ENCODE measurements at regions not wholly inside any gene's neighbourhood (a gene's known extent, or its start where the extent isn't known, plus 50 kb on each side); places are given as distances from the start of the nearest gene placed in this dataset.

DNA sequence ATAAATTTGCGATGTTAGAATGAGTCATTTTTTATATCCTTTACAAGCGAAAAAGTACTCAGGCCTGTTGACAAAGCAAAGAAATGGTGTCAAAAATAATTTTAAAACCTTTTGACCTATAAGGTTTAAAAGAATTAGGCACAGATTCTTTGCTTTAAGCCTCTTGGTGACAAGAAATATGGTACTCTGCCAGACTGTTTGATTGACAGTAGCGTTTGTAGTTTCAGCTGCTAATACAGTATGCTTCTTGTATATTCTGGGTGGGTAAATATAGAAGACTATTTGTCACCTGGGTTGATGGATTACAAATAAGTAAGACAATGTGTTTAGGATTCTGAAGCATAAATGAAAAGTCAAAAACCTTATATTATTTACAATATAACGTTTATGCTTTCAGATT is 193.1 kb upstream of the PITX2 start:
- no peak for FAIRE-seq
- no peak for DNase-seq (ENCODE audit: insufficient read length, low spot score)
- TF ChIP-seq POU2F2 (IDR thresholded peaks at IDR 0.05; ENCODE audit: low read depth, low read length) (no peak), POLR2AphosphoS5 (IDR thresholded peaks at IDR 0.05; ENCODE audit: low read depth, low read length) (no peak)

- no peak for TF ChIP-seq POLR2AphosphoS5 (IDR thresholded peaks at IDR 0.05; ENCODE audit: low read depth, low read length)
- no peak for TF ChIP-seq TAF1 (IDR thresholded peaks at IDR 0.05; ENCODE audit: low read depth, low read length)
- TF ChIP-seq PAX5 (IDR thresholded peaks at IDR 0.05; ENCODE audit: insufficient read depth, low read length, severe bottlenecking), result no peak
- no peak for TF ChIP-seq POLR2A (IDR thresholded peaks at IDR 0.05; ENCODE audit: low read depth, low read length)
- no peak for TF ChIP-seq SPI1 (IDR thresholded peaks at IDR 0.05; ENCODE audit: low read depth, low read length)
- no peak for TF ChIP-seq POU2F2 (IDR thresholded peaks at IDR 0.05; ENCODE audit: low read depth, low read length)
- no peak for DNase-seq (ENCODE audit: insufficient read length, low spot score)
- FAIRE-seq, result no peak
These were observed 193.5 kb upstream of the PITX2 start for GRCh38 chr4:110816367-110816766.

DNA sequence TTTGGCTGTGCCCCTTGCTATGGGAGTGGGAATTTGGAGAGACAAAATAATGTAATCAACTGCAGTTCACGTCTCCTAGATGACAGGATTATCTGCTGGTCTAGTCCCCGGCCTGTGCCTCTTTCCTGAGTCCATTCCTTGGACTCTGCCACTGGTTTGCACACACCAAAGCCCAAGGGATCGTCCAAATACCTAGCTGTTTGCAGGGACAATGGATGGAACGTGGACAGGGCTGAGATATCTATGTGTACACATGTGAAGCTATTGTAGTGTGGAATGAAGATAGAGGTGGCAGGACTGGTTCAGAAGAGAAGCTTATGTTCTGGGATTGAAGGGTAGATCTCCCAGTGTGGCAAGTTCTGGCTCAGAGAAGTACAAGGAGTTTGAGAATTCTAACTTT is 198.3 kb upstream of the PITX2 start:
- DNase-seq (ENCODE audit: insufficient read length, low spot score) (no peak), FAIRE-seq (no peak)
- no peak for TF ChIP-seq POLR2A (IDR thresholded peaks at IDR 0.05; ENCODE audit: low read depth, low read length)
- no peak for TF ChIP-seq PAX5 (IDR thresholded peaks at IDR 0.05; ENCODE audit: insufficient read depth, low read length, severe bottlenecking)

GRCh38 chr4:110823251-110823650 is 200.4 kb upstream of the PITX2 start:
- FAIRE-seq (no peak), DNase-seq (ENCODE audit: insufficient read length, low spot score) (no peak)
- TF ChIP-seq TAF1 (IDR thresholded peaks at IDR 0.05; ENCODE audit: low read depth, low read length), result no peak
- TF ChIP-seq POLR2A (IDR thresholded peaks at IDR 0.05; ENCODE audit: low read depth, low read length), result no peak
- no peak for TF ChIP-seq POLR2AphosphoS5 (IDR thresholded peaks at IDR 0.05; ENCODE audit: low read depth, low read length)
- no peak for TF ChIP-seq SPI1 (IDR thresholded peaks at IDR 0.05; ENCODE audit: low read depth, low read length)
- TF ChIP-seq POU2F2 (IDR thresholded peaks at IDR 0.05; ENCODE audit: low read depth, low read length), result no peak
- TF ChIP-seq PAX5 (IDR thresholded peaks at IDR 0.05; ENCODE audit: insufficient read depth, low read length, severe bottlenecking), result no peak

DNA sequence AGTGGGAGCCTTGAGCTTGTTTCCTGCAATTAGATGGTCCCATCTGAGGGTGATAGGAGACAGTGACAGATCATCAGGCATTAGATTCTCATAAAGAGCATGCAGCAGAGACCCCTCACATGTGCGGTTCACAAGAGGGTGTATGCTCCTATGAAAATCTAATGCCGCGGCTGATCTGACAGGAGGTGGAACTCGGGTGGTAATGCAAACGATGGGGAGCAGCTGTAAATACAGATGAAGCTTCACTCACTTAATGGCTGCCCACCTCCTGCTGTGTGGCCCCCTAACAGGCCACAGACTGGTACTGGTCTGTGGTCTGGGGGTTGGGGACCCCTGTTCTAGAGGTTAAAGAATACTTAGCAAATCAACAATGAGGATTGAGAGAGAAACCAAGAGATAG is 201.5 kb upstream of the PITX2 start:
- DNase-seq (ENCODE audit: insufficient read length, low spot score) (no peak), FAIRE-seq (no peak)
- no peak for TF ChIP-seq POLR2AphosphoS5 (IDR thresholded peaks at IDR 0.05; ENCODE audit: low read depth, low read length)
- TF ChIP-seq TAF1 (IDR thresholded peaks at IDR 0.05; ENCODE audit: low read depth, low read length), result no peak
- TF ChIP-seq POU2F2 (IDR thresholded peaks at IDR 0.05; ENCODE audit: low read depth, low read length), result no peak
- TF ChIP-seq SPI1 (IDR thresholded peaks at IDR 0.05; ENCODE audit: low read depth, low read length), result no peak
- no peak for TF ChIP-seq PAX5 (IDR thresholded peaks at IDR 0.05; ENCODE audit: insufficient read depth, low read length, severe bottlenecking)
- no peak for TF ChIP-seq POLR2A (IDR thresholded peaks at IDR 0.05; ENCODE audit: low read depth, low read length)

GRCh38 chr4:110826656-110827055 is 203.8 kb upstream of the PITX2 start:
- DNase-seq (ENCODE audit: insufficient read length, low spot score) (no peak), FAIRE-seq (no peak)
- TF ChIP-seq SPI1 (IDR thresholded peaks at IDR 0.05; ENCODE audit: low read depth, low read length) (no peak), POU2F2 (IDR thresholded peaks at IDR 0.05; ENCODE audit: low read depth, low read length) (no peak), POLR2AphosphoS5 (IDR thresholded peaks at IDR 0.05; ENCODE audit: low read depth, low read length) (no peak), TAF1 (IDR thresholded peaks at IDR 0.05; ENCODE audit: low read depth, low read length) (no peak), POLR2A (IDR thresholded peaks at IDR 0.05; ENCODE audit: low read depth, low read length) (no peak), PAX5 (IDR thresholded peaks at IDR 0.05; ENCODE audit: insufficient read depth, low read length, severe bottlenecking) (no peak)

- no peak for FAIRE-seq
These were observed 207.6 kb upstream of the PITX2 start for GRCh38 chr4:110830461-110830860.

DNA sequence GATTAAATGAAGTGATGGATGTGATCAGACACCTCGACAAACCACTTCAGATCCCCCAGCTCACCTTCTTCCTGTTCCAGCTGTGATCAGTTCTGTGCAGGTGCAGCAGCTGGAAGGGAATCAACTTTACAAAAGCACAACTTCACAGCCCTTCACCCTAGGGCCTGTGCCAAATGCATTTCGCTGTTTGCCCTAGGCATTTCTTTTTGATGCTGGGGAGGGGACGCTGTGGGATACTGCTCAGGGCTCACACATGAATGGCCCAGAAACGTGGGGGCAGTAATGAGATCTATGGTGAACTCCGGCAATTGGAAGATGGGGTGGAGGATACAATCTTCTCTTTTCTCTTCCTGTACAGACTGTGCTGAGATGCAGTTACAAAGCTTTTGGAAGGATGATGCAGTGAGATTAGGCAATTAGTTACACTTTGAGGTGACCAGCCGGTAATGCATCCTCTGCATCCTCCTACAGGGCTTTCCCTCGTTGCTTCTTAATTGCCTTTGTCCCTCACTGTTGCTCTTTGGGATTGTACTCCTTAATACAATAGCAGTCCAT is 215.1 kb upstream of the PITX2 start:
- DNase-seq (ENCODE audit: insufficient read length, low spot score) (no peak), FAIRE-seq (no peak)
- TF ChIP-seq POLR2A (IDR thresholded peaks at IDR 0.05; ENCODE audit: low read depth, low read length), result no peak
- TF ChIP-seq PAX5 (IDR thresholded peaks at IDR 0.05; ENCODE audit: insufficient read depth, low read length, severe bottlenecking), result no peak
- TF ChIP-seq SPI1 (IDR thresholded peaks at IDR 0.05; ENCODE audit: low read depth, low read length), result no peak
- TF ChIP-seq POLR2AphosphoS5 (IDR thresholded peaks at IDR 0.05; ENCODE audit: low read depth, low read length), result no peak
- TF ChIP-seq TAF1 (IDR thresholded peaks at IDR 0.05; ENCODE audit: low read depth, low read length), result no peak
- no peak for TF ChIP-seq POU2F2 (IDR thresholded peaks at IDR 0.05; ENCODE audit: low read depth, low read length)

More at GRCh38 chr4:110830461-110830860, 207.6 kb upstream of the PITX2 start:
- no peak for TF ChIP-seq SPI1 (IDR thresholded peaks at IDR 0.05; ENCODE audit: low read depth, low read length)
- no peak for TF ChIP-seq POLR2AphosphoS5 (IDR thresholded peaks at IDR 0.05; ENCODE audit: low read depth, low read length)
- TF ChIP-seq TAF1 (IDR thresholded peaks at IDR 0.05; ENCODE audit: low read depth, low read length), result no peak
- TF ChIP-seq POU2F2 (IDR thresholded peaks at IDR 0.05; ENCODE audit: low read depth, low read length), result no peak
- no peak for TF ChIP-seq PAX5 (IDR thresholded peaks at IDR 0.05; ENCODE audit: insufficient read depth, low read length, severe bottlenecking)
- no peak for TF ChIP-seq POLR2A (IDR thresholded peaks at IDR 0.05; ENCODE audit: low read depth, low read length)
- no peak for DNase-seq (ENCODE audit: insufficient read length, low spot score)

DNA sequence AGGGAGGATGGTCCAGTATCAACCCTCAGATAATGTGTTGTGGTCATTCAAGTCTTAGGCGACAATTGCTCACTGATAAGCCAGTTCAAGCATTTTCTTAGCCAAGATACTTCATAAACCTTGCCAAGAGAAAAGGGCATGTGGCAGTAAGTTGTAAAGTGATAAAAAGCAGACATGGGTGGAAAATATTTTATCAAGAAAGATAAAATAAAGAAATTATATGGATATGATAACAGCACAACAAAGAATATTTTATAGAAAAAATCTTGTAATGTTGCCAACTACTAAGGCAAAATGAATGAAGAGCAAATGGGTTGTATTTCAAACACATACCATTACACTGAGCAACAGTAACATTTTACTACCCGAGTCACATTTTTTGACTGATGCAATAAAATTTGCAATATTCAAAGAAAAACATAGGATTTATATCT is 217.4 kb upstream of the PITX2 start:
- DNase-seq (ENCODE audit: insufficient read length, low spot score) (no peak), FAIRE-seq (no peak)
- TF ChIP-seq TAF1 (IDR thresholded peaks at IDR 0.05; ENCODE audit: low read depth, low read length) (no peak), POLR2A (IDR thresholded peaks at IDR 0.05; ENCODE audit: low read depth, low read length) (no peak), PAX5 (IDR thresholded peaks at IDR 0.05; ENCODE audit: insufficient read depth, low read length, severe bottlenecking) (no peak), SPI1 (IDR thresholded peaks at IDR 0.05; ENCODE audit: low read depth, low read length) (no peak), POU2F2 (IDR thresholded peaks at IDR 0.05; ENCODE audit: low read depth, low read length) (no peak), POLR2AphosphoS5 (IDR thresholded peaks at IDR 0.05; ENCODE audit: low read depth, low read length) (no peak)

DNA sequence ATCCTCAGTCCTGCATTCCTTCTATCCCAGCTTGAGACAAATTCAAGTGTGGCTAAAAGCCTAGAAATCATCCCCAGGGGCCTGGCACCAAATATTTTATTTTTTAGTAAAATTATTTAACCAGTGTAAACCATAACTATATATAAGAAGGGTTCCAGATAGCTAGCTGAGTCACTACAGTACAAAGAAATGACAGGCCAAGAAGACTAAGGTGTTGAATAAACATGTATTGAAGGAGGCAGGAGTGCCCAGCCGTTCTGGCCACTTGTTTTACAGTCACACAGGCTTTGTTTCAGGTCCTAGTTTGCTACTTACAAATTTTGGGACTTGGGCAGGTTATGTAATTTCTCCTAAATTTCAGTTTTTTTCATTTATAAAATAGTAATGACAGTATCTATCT is 225.9 kb upstream of the PITX2 start:
- DNase-seq (ENCODE audit: insufficient read length, low spot score) (no peak), FAIRE-seq (no peak)
- no peak for TF ChIP-seq SPI1 (IDR thresholded peaks at IDR 0.05; ENCODE audit: low read depth, low read length)
- TF ChIP-seq POLR2A (IDR thresholded peaks at IDR 0.05; ENCODE audit: low read depth, low read length), result no peak
- TF ChIP-seq POU2F2 (IDR thresholded peaks at IDR 0.05; ENCODE audit: low read depth, low read length), result no peak
